SJSA1 (cell line): ENCODE measurements at regions not wholly inside any gene's neighbourhood (a gene's known extent, or its start where the extent isn't known, plus 50 kb on each side); places are given as distances from the start of the nearest gene placed in this dataset.
"Not testable (repeated sequence)": the region's sequence is repeated elsewhere in the genome, so short reads cannot be mapped to it uniquely, and the experiment has no call there.

Experiments
- DNase-seq, 2 experiments: peaks; one replicate each; pipeline ENCODE4 v3.0.0-alpha.2; 2015 to 2020; ENCODE audit warnings: low spot score in 2 of 2, low read depth in 1 of 2
- H3K27ac ChIP-seq: fragments of 250-450 bp; sonication (Bioruptor Pico); 2 replicates; pipeline ENCODE4 v1.5.1; 2020; ENCODE audit warnings: mild to moderate bottlenecking, moderate library complexity
- H3K27me3 ChIP-seq: fragments of 250-450 bp; sonication (Bioruptor Pico); replicated peaks from 2 replicates; pipeline ENCODE4 v1.5.1; 2020; ENCODE audit warnings: mild to moderate bottlenecking, moderate library complexity
- H3K36me3 ChIP-seq: fragments of 250-450 bp; sonication (Bioruptor Pico); 2 replicates; pipeline ENCODE4 v1.5.1; 2020; ENCODE audit warnings: mild to moderate bottlenecking
- H3K4me1 ChIP-seq: fragments of 250-450 bp; sonication (Bioruptor Pico); replicated peaks from 2 replicates; pipeline ENCODE4 v1.6.1; 2021; ENCODE audit warnings: mild to moderate bottlenecking
- H3K4me3 ChIP-seq: fragments of 250-450 bp; sonication (Bioruptor Pico); 2 replicates; pipeline ENCODE4 v1.5.1; 2020; ENCODE audit warnings: mild to moderate bottlenecking
- H3K9me3 ChIP-seq: fragments of 250-450 bp; sonication (Bioruptor Pico); replicated peaks from 2 replicates; pipeline ENCODE4 v1.5.1; 2020; ENCODE audit warnings: mild to moderate bottlenecking

GRCh38 chr5:103718108-103718507, 155.5 kb upstream of the NUDT12 start:
- Histone ChIP-seq H3K27me3 (no peaks in the 10 kb centered on the region), H3K4me3 (no peak overlapping the region), H3K4me1 (no peaks in the 10 kb centered on the region), H3K27ac (no peak overlapping the region), H3K9me3 (peaks cover 2% of the 10 kb centered on the region), H3K36me3 (no peaks in the 10 kb centered on the region)
- no peak for DNase-seq

GRCh38 chr5:103708601-103709000, 146.0 kb upstream of the NUDT12 start:
- no peaks in the 10 kb centered on the region for H3K36me3 ChIP-seq
- H3K4me1 ChIP-seq: no peaks in the 10 kb centered on the region
- H3K27ac ChIP-seq: no peak overlapping the region
- no peaks in the 10 kb centered on the region for H3K27me3 ChIP-seq
- no peak for DNase-seq
- H3K9me3 ChIP-seq: no peaks in the 10 kb centered on the region
- no peak overlapping the region for H3K4me3 ChIP-seq

- Histone ChIP-seq H3K4me3 (no peak overlapping the region), H3K27ac (no peak overlapping the region), H3K9me3 (no peaks in the 10 kb centered on the region), H3K4me1 (no peaks in the 10 kb centered on the region), H3K36me3 (no peaks in the 10 kb centered on the region), H3K27me3 (no peaks in the 10 kb centered on the region)
- no peak for DNase-seq
These were observed 144.5 kb upstream of the NUDT12 start for GRCh38 chr5:103706939-103707682.

GRCh38 chr5:103703617-103704016, 141.0 kb upstream of the NUDT12 start:
- H3K9me3 ChIP-seq: no peaks in the 10 kb centered on the region
- H3K27me3 ChIP-seq: no peaks in the 10 kb centered on the region
- H3K36me3 ChIP-seq: no peaks in the 10 kb centered on the region
- no peak overlapping the region for H3K27ac ChIP-seq
- H3K4me1 ChIP-seq: no peaks in the 10 kb centered on the region
- no peak for DNase-seq
- H3K4me3 ChIP-seq: no peak overlapping the region

- no peak for DNase-seq
- no peaks in the 10 kb centered on the region for H3K27me3 ChIP-seq
- H3K4me1 ChIP-seq: no peaks in the 10 kb centered on the region
- H3K4me3 ChIP-seq: no peak overlapping the region
- no peaks in the 10 kb centered on the region for H3K36me3 ChIP-seq
- no peaks in the 10 kb centered on the region for H3K9me3 ChIP-seq
- no peak overlapping the region for H3K27ac ChIP-seq
These were observed 130.9 kb upstream of the NUDT12 start for GRCh38 chr5:103693517-103693916.

GRCh38 chr5:103690676-103691075, 128.1 kb upstream of the NUDT12 start:
- Histone ChIP-seq H3K4me1 (no peaks in the 10 kb centered on the region), H3K27me3 (no peaks in the 10 kb centered on the region), H3K27ac (no peak overlapping the region), H3K9me3 (no peaks in the 10 kb centered on the region), H3K4me3 (no peak overlapping the region), H3K36me3 (no peaks in the 10 kb centered on the region)
- DNase-seq: no peak

- Histone ChIP-seq H3K36me3 (no peaks in the 10 kb centered on the region), H3K27me3 (no peaks in the 10 kb centered on the region), H3K27ac (no peak overlapping the region), H3K4me3 (no peak overlapping the region), H3K9me3 (no peaks in the 10 kb centered on the region), H3K4me1 (no peaks in the 10 kb centered on the region)
- DNase-seq: no peak
These were observed 117.3 kb upstream of the NUDT12 start for GRCh38 chr5:103679873-103680272.

- H3K36me3 ChIP-seq, DNase-seq, H3K4me1 ChIP-seq, H3K27ac ChIP-seq, H3K9me3 ChIP-seq, H3K4me3 ChIP-seq, H3K27me3 ChIP-seq: not testable (repeated sequence)
These were observed 113.6 kb upstream of the NUDT12 start for GRCh38 chr5:103676198-103676597.

- no peaks in the 10 kb centered on the region for H3K4me1 ChIP-seq
- no peaks in the 10 kb centered on the region for H3K9me3 ChIP-seq
- no peak for DNase-seq
- no peaks in the 10 kb centered on the region for H3K36me3 ChIP-seq
- H3K27ac ChIP-seq: no peak overlapping the region
- no peaks in the 10 kb centered on the region; the same call in 1 of the 2 replicates for H3K27me3 ChIP-seq
- H3K4me3 ChIP-seq: no peak overlapping the region
These were observed 112.2 kb upstream of the NUDT12 start for GRCh38 chr5:103674739-103675138.

- DNase-seq: no peak
- no peaks in the 10 kb centered on the region for H3K4me1 ChIP-seq
- H3K4me3 ChIP-seq: no peak overlapping the region
- H3K9me3 ChIP-seq: no peaks in the 10 kb centered on the region
- no peaks in the 10 kb centered on the region; the same call in 1 of the 2 replicates for H3K27me3 ChIP-seq
- H3K36me3 ChIP-seq: no peaks in the 10 kb centered on the region
- no peak overlapping the region for H3K27ac ChIP-seq
These were observed 111.7 kb upstream of the NUDT12 start for GRCh38 chr5:103674251-103674650.

- Histone ChIP-seq H3K4me1 (no peaks in the 10 kb centered on the region), H3K4me3 (no peak overlapping the region), H3K27me3 (no peaks in the 10 kb centered on the region; the same call in 1 of the 2 replicates), H3K36me3 (no peaks in the 10 kb centered on the region), H3K27ac (no peak overlapping the region), H3K9me3 (no peaks in the 10 kb centered on the region)
- no peak for DNase-seq
These were observed 107.0 kb upstream of the NUDT12 start for GRCh38 chr5:103669615-103670014.

- Histone ChIP-seq H3K4me3 (no peak overlapping the region), H3K4me1 (no peaks in the 10 kb centered on the region), H3K36me3 (no peaks in the 10 kb centered on the region), H3K27ac (no peak overlapping the region), H3K9me3 (no peaks in the 10 kb centered on the region), H3K27me3 (no peaks in the 10 kb centered on the region; the same call in 1 of the 2 replicates)
- DNase-seq: no peak
These were observed 105.7 kb upstream of the NUDT12 start for GRCh38 chr5:103668281-103668680.

- Histone ChIP-seq H3K4me1 (no peaks in the 10 kb centered on the region), H3K27me3 (no peaks in the 10 kb centered on the region; the same call in 1 of the 2 replicates), H3K9me3 (no peaks in the 10 kb centered on the region), H3K27ac (no peak overlapping the region), H3K36me3 (no peaks in the 10 kb centered on the region), H3K4me3 (no peak overlapping the region)
- no peak for DNase-seq
These were observed 104.5 kb upstream of the NUDT12 start for GRCh38 chr5:103667068-103667467.

- DNase-seq: no peak
- no peaks in the 10 kb centered on the region for H3K4me1 ChIP-seq
- H3K36me3 ChIP-seq: no peaks in the 10 kb centered on the region
- H3K4me3 ChIP-seq: no peak overlapping the region
- H3K27ac ChIP-seq: no peak overlapping the region
- no peaks in the 10 kb centered on the region for H3K9me3 ChIP-seq
- no peaks in the 10 kb centered on the region; the same call in 1 of the 2 replicates for H3K27me3 ChIP-seq
These were observed 94.7 kb upstream of the NUDT12 start for GRCh38 chr5:103657301-103657700.

GRCh38 chr5:103648086-103648485, 85.5 kb upstream of the NUDT12 start:
- Histone ChIP-seq H3K36me3 (no peaks in the 10 kb centered on the region), H3K4me3 (no peak overlapping the region), H3K27me3 (no peaks in the 10 kb centered on the region; the same call in 1 of the 2 replicates), H3K9me3 (no peaks in the 10 kb centered on the region), H3K4me1 (no peaks in the 10 kb centered on the region), H3K27ac (no peak overlapping the region)
- no peak for DNase-seq
